Fibroblast of lung (primary cell): ENCODE measurements at regions not wholly inside any gene's neighbourhood (a gene's known extent, or its start where the extent isn't known, plus 50 kb on each side); places are given as distances from the start of the nearest gene placed in this dataset.

Experiments
- DNase-seq, 2 donors: peaks; one replicate each; pipeline versions ENCODE4 v3.0.0 to v3.0.0-alpha.2; 2010; ENCODE audit warnings: low read depth in 2 of 2
- H2AFZ ChIP-seq: 2 replicates; pipeline ENCODE4 v1.5.1; 2012; ENCODE audit warnings: low read length, control low read depth, inconsistent platforms
- H3K27ac ChIP-seq: 2 replicates; pipeline ENCODE4 v1.5.1; 2011; ENCODE audit warnings: low read length, control low read depth; ENCODE audit not compliant: insufficient read depth
- H3K27me3 ChIP-seq: 2 replicates; pipeline ENCODE4 v1.5.1; 2011; ENCODE audit warnings: mild to moderate bottlenecking, low read length; ENCODE audit not compliant: control insufficient read depth, insufficient read depth
- H3K36me3 ChIP-seq: 2 replicates; pipeline ENCODE4 v1.5.1; 2011; ENCODE audit warnings: low read length; ENCODE audit not compliant: control insufficient read depth, insufficient read depth
- H3K4me1 ChIP-seq: 2 replicates; pipeline ENCODE4 v1.5.1; 2011; ENCODE audit warnings: low read length; ENCODE audit not compliant: control insufficient read depth, insufficient read depth; ENCODE audit errors: extremely low read depth
- H3K4me2 ChIP-seq: 2 replicates; pipeline ENCODE4 v1.5.1; 2011; ENCODE audit warnings: low read length, control low read depth; ENCODE audit not compliant: insufficient read depth; ENCODE audit errors: extremely low read depth
- H3K4me3 ChIP-seq, 4 experiments: fragments of 200-600 bp in 1 of 4; sonication (generic) in 1 of 4; replicated peaks in 1 of 4; 2 replicates each; pipeline ENCODE4 v1.5.1; 2011 to 2016; ENCODE audit warnings: low read length in 4 of 4, low read depth in 3 of 4, mild to moderate bottlenecking in 3 of 4, control low read depth in 2 of 4, inconsistent platforms in 1 of 4, mixed read lengths in 1 of 4; ENCODE audit not compliant: insufficient read depth in 1 of 4; ENCODE audit errors: control extremely low read depth in 1 of 4
- H3K79me2 ChIP-seq: 2 replicates; pipeline ENCODE4 v1.5.1; 2012; ENCODE audit warnings: mild to moderate bottlenecking, low read length, inconsistent platforms; ENCODE audit not compliant: control insufficient read depth, insufficient read depth
- H3K9ac ChIP-seq: 2 replicates; pipeline ENCODE4 v1.5.1; 2011; ENCODE audit warnings: mild to moderate bottlenecking, low read length, control low read depth; ENCODE audit not compliant: insufficient read depth
- H3K9me3 ChIP-seq: 2 replicates; pipeline ENCODE4 v1.5.1; 2012; ENCODE audit warnings: low read depth, low read length; ENCODE audit not compliant: control insufficient read depth, insufficient read depth
- H4K20me1 ChIP-seq: 2 replicates; pipeline ENCODE4 v1.5.1; 2011; ENCODE audit warnings: low read length; ENCODE audit not compliant: control insufficient read depth, insufficient read depth; ENCODE audit errors: extremely low read depth
- CTCF ChIP-seq, 2 donors: IDR thresholded peaks in 1 of 2; conservative IDR thresholded peaks in 1 of 2; 1 replicate in 1 of 2; 2 replicates in 1 of 2; pipeline ENCODE4 v1.5.1; 2011 to 2012; ENCODE audit warnings: low read length in 2 of 2, control low read depth in 1 of 2, inconsistent platforms in 1 of 2, low read depth in 1 of 2, mild to moderate bottlenecking in 1 of 2
- EZH2 ChIP-seq: IDR thresholded peaks from 2 replicates; pipeline ENCODE4 v1.5.1; 2012; ENCODE audit warnings: low read length, control low read depth, mild to moderate bottlenecking; ENCODE audit errors: missing control alignments

- no peak overlapping the region for H3K9ac ChIP-seq
- no peaks in the 10 kb centered on the region for H3K36me3 ChIP-seq
- H3K4me2 ChIP-seq, result no peak overlapping the region
- H3K4me3 ChIP-seq, result no peak overlapping the region
- H3K9me3 ChIP-seq, result no peaks in the 10 kb centered on the region
- DNase-seq, result no peak
- no peaks in the 10 kb centered on the region for H3K27me3 ChIP-seq
- TF ChIP-seq CTCF (conservative IDR thresholded peaks at IDR 0.05 in 1 of 2, IDR thresholded peaks at IDR 0.05 in 1 of 2; ENCODE audit: low read depth in 1 of 2, low read length in 2 of 2), result no peak
- no peak for TF ChIP-seq EZH2
- H2AFZ ChIP-seq, result no peak overlapping the region
- H3K27ac ChIP-seq, result no peak overlapping the region
- no peaks in the 10 kb centered on the region for H4K20me1 ChIP-seq
- peaks cover 24% of the 10 kb centered on the region for H3K4me1 ChIP-seq
- H3K79me2 ChIP-seq, result no peaks in the 10 kb centered on the region
Measured at GRCh38 chr1:181144238-181144637, 55.7 kb downstream of the IER5 start.

GRCh38 chr1:181148636-181149035 lies 60.1 kb downstream of the IER5 start:
- peaks cover 8% of the 10 kb centered on the region for H3K4me1 ChIP-seq
- no peak for DNase-seq
- H3K9me3 ChIP-seq, result no peaks in the 10 kb centered on the region
- H3K27ac ChIP-seq, result no peak overlapping the region
- H4K20me1 ChIP-seq, result no peaks in the 10 kb centered on the region
- no peak overlapping the region for H3K9ac ChIP-seq
- no peak overlapping the region for H3K4me3 ChIP-seq
- no peak overlapping the region for H2AFZ ChIP-seq
- no peaks in the 10 kb centered on the region for H3K79me2 ChIP-seq
- H3K27me3 ChIP-seq, result no peaks in the 10 kb centered on the region
- H3K36me3 ChIP-seq, result no peaks in the 10 kb centered on the region
- TF ChIP-seq EZH2 (no peak), CTCF (conservative IDR thresholded peaks at IDR 0.05 in 1 of 2, IDR thresholded peaks at IDR 0.05 in 1 of 2; ENCODE audit: low read depth in 1 of 2, low read length in 2 of 2) (no peak)
- H3K4me2 ChIP-seq, result no peak overlapping the region

DNA sequence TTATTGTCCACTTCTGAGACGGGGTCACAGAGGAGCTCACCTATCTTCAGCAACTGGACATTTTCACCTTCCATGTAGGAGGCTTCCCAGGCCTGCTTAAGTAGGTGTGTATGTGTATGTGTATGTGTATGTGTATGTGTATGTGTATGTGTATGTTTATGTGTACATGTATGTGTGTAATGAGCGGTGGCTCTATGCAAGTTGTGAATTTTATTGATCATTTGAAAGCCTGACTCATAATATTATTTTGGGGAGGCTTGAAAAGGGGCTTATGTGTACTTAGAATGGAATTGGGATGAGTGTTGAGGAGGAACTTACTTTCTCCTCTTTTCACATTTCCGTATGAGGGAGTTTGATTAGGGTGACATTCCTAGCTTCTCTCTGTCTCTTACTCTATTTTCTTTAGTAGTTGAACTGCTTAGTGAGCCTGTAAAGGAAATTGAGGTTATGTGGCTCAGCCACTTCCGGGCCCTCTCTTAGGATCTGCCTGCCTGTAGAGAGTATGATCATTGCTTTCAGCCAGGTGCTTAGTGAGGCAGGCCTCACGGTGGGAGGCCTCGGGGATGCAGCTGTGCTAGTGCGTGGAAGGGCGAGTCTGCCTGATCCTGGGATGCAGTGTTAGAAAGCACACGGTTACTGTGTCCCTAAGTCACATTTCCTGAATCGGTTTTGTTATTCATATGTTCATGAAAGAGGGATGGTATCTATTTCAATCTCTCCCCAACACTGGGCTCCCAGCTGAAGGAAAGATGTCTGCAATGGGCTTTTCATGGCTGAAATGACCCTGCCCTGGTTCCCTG lies 61.0 kb downstream of the IER5 start:
- Histone ChIP-seq H3K27me3 (no peaks in the 10 kb centered on the region), H3K4me3 (no peak overlapping the region), H3K4me2 (no peak overlapping the region), H3K79me2 (no peaks in the 10 kb centered on the region), H3K27ac (no peak overlapping the region), H3K36me3 (no peaks in the 10 kb centered on the region), H4K20me1 (no peaks in the 10 kb centered on the region), H2AFZ (no peak overlapping the region), H3K9me3 (no peaks in the 10 kb centered on the region), H3K9ac (no peak overlapping the region), H3K4me1 (peaks cover 8% of the 10 kb centered on the region)
- TF ChIP-seq EZH2 (no peak), CTCF (conservative IDR thresholded peaks at IDR 0.05 in 1 of 2, IDR thresholded peaks at IDR 0.05 in 1 of 2; ENCODE audit: low read depth in 1 of 2, low read length in 2 of 2) (no peak)
- DNase-seq, result no peak
